ENCODE measurements at regions not wholly inside any gene's neighbourhood (a gene's known extent, or its start where the extent isn't known, plus 50 kb on each side); places are given as distances from the start of the nearest gene placed in this dataset.

- H3K9ac ChIP-seq = no peak overlapping the region
- H3K79me2 ChIP-seq (ENCODE audit: insufficient read depth) = no peaks in the 10 kb centered on the region
- TF ChIP-seq EZH2 (IDR thresholded peaks at IDR 0.05; ENCODE audit: insufficient read depth, poor library complexity, severe bottlenecking) = no peak
- TF ChIP-seq EZH2phosphoT487 (IDR thresholded peaks at IDR 0.05; ENCODE audit: insufficient read depth, low read depth) = no peak
- no peaks in the 10 kb centered on the region for H3F3A ChIP-seq (ENCODE audit: insufficient read depth)
- WGBS, 2 experiments (ENCODE audit: low coverage in 1 of 2, low lambda C conversion rate in 2 of 2, missing lambda C conversion rate in 2 of 2) = 6 to 13% methylated on average over 1 of the region's 1 CpG
- no peaks in the 10 kb centered on the region for H4K20me1 ChIP-seq (ENCODE audit: insufficient read depth)
- no peak overlapping the region for H3K27ac ChIP-seq
- H3K36me3 ChIP-seq (ENCODE audit: low read depth) = no peaks in the 10 kb centered on the region
- H3K9me2 ChIP-seq (ENCODE audit: insufficient read depth) = 0 out of 2 replicates have a peak, but pooled peaks cover 3% of the 10 kb centered on the region
- H3K4me1 ChIP-seq (ENCODE audit: insufficient read depth) = no peaks in the 10 kb centered on the region
- H3K4me2 ChIP-seq (ENCODE audit: unreplicated experiment) = no peak overlapping the region
- DNase-seq = no peak
- no peak overlapping the region for H2AFZ ChIP-seq
- in situ Hi-C loops (cut with MboI) = no loop called here
- no peak overlapping the region for H3K4me3 ChIP-seq
- no peaks in the 10 kb centered on the region for H3K27me3 ChIP-seq (replicated peaks; ENCODE audit: insufficient read depth)
- H3K9me3 ChIP-seq (ENCODE audit: low read depth) = no peaks in the 10 kb centered on the region
These were observed 1917.3 kb downstream of the C4orf33 start for GRCh38 chr4:131013226-131013625.

- Histone ChIP-seq H3K36me3 (ENCODE audit: low read depth) (no peaks in the 10 kb centered on the region), H3K9ac (no peak overlapping the region), H3K79me2 (ENCODE audit: insufficient read depth) (no peaks in the 10 kb centered on the region), H3K4me3 (no peak overlapping the region), H3F3A (ENCODE audit: insufficient read depth) (no peaks in the 10 kb centered on the region), H3K4me2 (ENCODE audit: unreplicated experiment) (no peak overlapping the region), H3K9me3 (ENCODE audit: low read depth) (no peaks in the 10 kb centered on the region), H3K27me3 (replicated peaks; ENCODE audit: insufficient read depth) (no peaks in the 10 kb centered on the region), H4K20me1 (ENCODE audit: insufficient read depth) (no peaks in the 10 kb centered on the region), H3K27ac (no peak overlapping the region), H3K9me2 (ENCODE audit: insufficient read depth) (0 out of 2 replicates have a peak, but pooled peaks cover 4% of the 10 kb centered on the region), H3K4me1 (ENCODE audit: insufficient read depth) (no peaks in the 10 kb centered on the region), H2AFZ (no peak overlapping the region)
- WGBS, 2 experiments (ENCODE audit: low coverage in 1 of 2, low lambda C conversion rate in 2 of 2, missing lambda C conversion rate in 2 of 2) = 54 to 75% methylated on average over 9 of the region's 9 CpGs
- in situ Hi-C loops (cut with MboI) = no loop called here
- no peak for TF ChIP-seq EZH2 (IDR thresholded peaks at IDR 0.05; ENCODE audit: insufficient read depth, poor library complexity, severe bottlenecking)
- no peak for DNase-seq
These were observed 1930.8 kb downstream of the C4orf33 start for GRCh38 chr4:131026771-131027170.

DNA sequence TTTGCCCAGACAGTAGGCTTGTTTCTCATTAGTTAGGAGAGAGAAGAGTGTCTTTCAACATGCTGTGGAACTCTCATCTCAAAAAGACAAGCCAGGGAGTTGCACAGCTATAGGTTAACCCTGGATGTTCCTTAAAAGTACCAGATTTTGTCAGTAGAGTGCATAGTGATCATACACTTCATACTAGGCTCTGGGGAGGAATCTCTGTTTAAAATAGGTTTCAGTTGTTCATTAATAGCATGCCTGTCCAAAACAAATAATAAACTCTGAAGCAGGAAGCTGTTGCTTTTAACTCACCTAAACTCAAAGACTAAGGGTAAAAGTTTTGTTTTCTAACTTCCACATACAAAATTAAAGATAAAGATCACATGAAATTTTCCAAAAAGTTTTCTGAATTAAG lies 1948.4 kb downstream of the C4orf33 start:
- H3K9ac ChIP-seq = no peak overlapping the region
- no peak overlapping the region for H3K4me3 ChIP-seq
- H3F3A ChIP-seq (ENCODE audit: insufficient read depth) = no peaks in the 10 kb centered on the region
- H3K4me2 ChIP-seq (ENCODE audit: unreplicated experiment) = no peak overlapping the region
- no peaks in the 10 kb centered on the region for H3K9me2 ChIP-seq (ENCODE audit: insufficient read depth)
- H3K4me1 ChIP-seq (ENCODE audit: insufficient read depth) = no peaks in the 10 kb centered on the region
- no peaks in the 10 kb centered on the region for H3K27me3 ChIP-seq (replicated peaks; ENCODE audit: insufficient read depth)
- no peak for TF ChIP-seq EZH2phosphoT487 (IDR thresholded peaks at IDR 0.05; ENCODE audit: insufficient read depth, low read depth)
- TF ChIP-seq EZH2 (IDR thresholded peaks at IDR 0.05; ENCODE audit: insufficient read depth, poor library complexity, severe bottlenecking) = no peak
- peaks cover 4% of the 10 kb centered on the region for H3K9me3 ChIP-seq (ENCODE audit: low read depth)
- in situ Hi-C loops (cut with MboI) = no loop called here
- no peak overlapping the region for H3K27ac ChIP-seq
- H4K20me1 ChIP-seq (ENCODE audit: insufficient read depth) = no peaks in the 10 kb centered on the region
- no peaks in the 10 kb centered on the region for H3K79me2 ChIP-seq (ENCODE audit: insufficient read depth)
- no peak for DNase-seq
- no peak overlapping the region for H2AFZ ChIP-seq
- H3K36me3 ChIP-seq (ENCODE audit: low read depth) = no peaks in the 10 kb centered on the region

DNA sequence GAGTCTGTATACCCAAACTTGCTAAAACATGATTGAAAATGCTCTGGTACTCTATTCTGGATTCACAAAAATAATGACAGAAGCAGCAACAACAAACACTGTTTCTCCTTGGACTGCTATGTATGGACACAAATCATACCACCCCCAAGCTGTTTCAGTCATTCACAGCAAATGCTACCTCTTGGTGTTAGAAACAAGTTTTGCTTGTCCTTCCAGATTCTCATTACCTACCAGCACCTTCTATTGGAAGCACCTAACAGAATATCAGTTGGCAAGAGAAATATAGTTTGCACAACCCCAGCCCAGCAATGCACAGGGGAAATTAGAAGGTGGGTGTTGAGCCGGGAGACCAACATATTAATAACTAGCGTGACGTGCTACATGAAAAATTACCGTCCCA lies 1950.9 kb downstream of the C4orf33 start:
- no peaks in the 10 kb centered on the region for H3K4me1 ChIP-seq (ENCODE audit: insufficient read depth)
- no peak overlapping the region for H3K9ac ChIP-seq
- 24 to 25% methylated on average over 4 of the region's 4 CpGs for WGBS, 2 experiments (ENCODE audit: low coverage in 1 of 2, low lambda C conversion rate in 2 of 2, missing lambda C conversion rate in 2 of 2)
- no peaks in the 10 kb centered on the region for H3F3A ChIP-seq (ENCODE audit: insufficient read depth)
- no peak for DNase-seq
- in situ Hi-C loops (cut with MboI) = no loop called here
- H3K9me3 ChIP-seq (ENCODE audit: low read depth) = peaks cover 3% of the 10 kb centered on the region
- no peak overlapping the region for H3K4me2 ChIP-seq (ENCODE audit: unreplicated experiment)
- no peaks in the 10 kb centered on the region for H3K36me3 ChIP-seq (ENCODE audit: low read depth)
- H4K20me1 ChIP-seq (ENCODE audit: insufficient read depth) = no peaks in the 10 kb centered on the region
- no peak overlapping the region for H2AFZ ChIP-seq
- H3K4me3 ChIP-seq = no peak overlapping the region
- H3K27me3 ChIP-seq (replicated peaks; ENCODE audit: insufficient read depth) = no peaks in the 10 kb centered on the region
- no peak overlapping the region for H3K27ac ChIP-seq
- H3K79me2 ChIP-seq (ENCODE audit: insufficient read depth) = no peaks in the 10 kb centered on the region
- TF ChIP-seq EZH2phosphoT487 (IDR thresholded peaks at IDR 0.05; ENCODE audit: insufficient read depth, low read depth) (no peak), EZH2 (IDR thresholded peaks at IDR 0.05; ENCODE audit: insufficient read depth, poor library complexity, severe bottlenecking) (no peak)
- H3K9me2 ChIP-seq (ENCODE audit: insufficient read depth) = no peaks in the 10 kb centered on the region

DNA sequence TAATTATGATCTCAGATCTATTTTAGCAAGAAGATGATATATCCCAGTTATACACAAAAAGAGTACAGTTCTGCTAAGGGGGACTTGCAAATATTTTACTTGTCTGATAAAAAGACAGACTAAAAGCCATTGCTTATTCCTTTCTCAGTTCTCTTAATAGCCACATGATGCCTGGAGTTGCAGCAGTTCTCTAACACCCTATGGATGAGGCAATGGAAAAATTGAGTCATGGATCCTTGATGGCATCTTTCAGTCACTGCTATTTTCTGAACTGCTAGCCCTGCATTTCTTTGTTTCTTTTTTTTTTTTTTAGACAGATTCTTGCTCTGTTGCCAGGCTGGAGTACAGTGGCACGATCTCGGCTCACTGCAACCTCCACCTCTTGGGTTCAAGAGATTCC lies 1956.7 kb downstream of the C4orf33 start:
- TF ChIP-seq EZH2 (IDR thresholded peaks at IDR 0.05; ENCODE audit: insufficient read depth, poor library complexity, severe bottlenecking) (no peak), EZH2phosphoT487 (IDR thresholded peaks at IDR 0.05; ENCODE audit: insufficient read depth, low read depth) (no peak)
- no peaks in the 10 kb centered on the region for H3K36me3 ChIP-seq (ENCODE audit: low read depth)
- no peaks in the 10 kb centered on the region for H3K79me2 ChIP-seq (ENCODE audit: insufficient read depth)
- H3K27me3 ChIP-seq (replicated peaks; ENCODE audit: insufficient read depth) = no peaks in the 10 kb centered on the region
- H3K9me3 ChIP-seq (ENCODE audit: low read depth) = no peaks in the 10 kb centered on the region
- no peaks in the 10 kb centered on the region for H3F3A ChIP-seq (ENCODE audit: insufficient read depth)
- no peak for DNase-seq
- H4K20me1 ChIP-seq (ENCODE audit: insufficient read depth) = no peaks in the 10 kb centered on the region
- H3K4me1 ChIP-seq (ENCODE audit: insufficient read depth) = no peaks in the 10 kb centered on the region
- WGBS, 2 experiments (ENCODE audit: low coverage in 1 of 2, low lambda C conversion rate in 2 of 2, missing lambda C conversion rate in 2 of 2) = 52 to 71% methylated on average over 2 of the region's 2 CpGs
- H3K9ac ChIP-seq = no peak overlapping the region
- H3K27ac ChIP-seq = no peak overlapping the region
- in situ Hi-C loops (cut with MboI) = no loop called here
- no peak overlapping the region for H2AFZ ChIP-seq
- H3K4me3 ChIP-seq = no peak overlapping the region
- H3K9me2 ChIP-seq (ENCODE audit: insufficient read depth) = no peaks in the 10 kb centered on the region; the same call in 1 of the 2 replicates
- H3K4me2 ChIP-seq (ENCODE audit: unreplicated experiment) = no peak overlapping the region

Measured in GM23248 (cell line).